ENCODE measurements at regions not wholly inside any gene's neighbourhood (a gene's known extent, or its start where the extent isn't known, plus 50 kb on each side); places are given as distances from the start of the nearest gene placed in this dataset.

DNA sequence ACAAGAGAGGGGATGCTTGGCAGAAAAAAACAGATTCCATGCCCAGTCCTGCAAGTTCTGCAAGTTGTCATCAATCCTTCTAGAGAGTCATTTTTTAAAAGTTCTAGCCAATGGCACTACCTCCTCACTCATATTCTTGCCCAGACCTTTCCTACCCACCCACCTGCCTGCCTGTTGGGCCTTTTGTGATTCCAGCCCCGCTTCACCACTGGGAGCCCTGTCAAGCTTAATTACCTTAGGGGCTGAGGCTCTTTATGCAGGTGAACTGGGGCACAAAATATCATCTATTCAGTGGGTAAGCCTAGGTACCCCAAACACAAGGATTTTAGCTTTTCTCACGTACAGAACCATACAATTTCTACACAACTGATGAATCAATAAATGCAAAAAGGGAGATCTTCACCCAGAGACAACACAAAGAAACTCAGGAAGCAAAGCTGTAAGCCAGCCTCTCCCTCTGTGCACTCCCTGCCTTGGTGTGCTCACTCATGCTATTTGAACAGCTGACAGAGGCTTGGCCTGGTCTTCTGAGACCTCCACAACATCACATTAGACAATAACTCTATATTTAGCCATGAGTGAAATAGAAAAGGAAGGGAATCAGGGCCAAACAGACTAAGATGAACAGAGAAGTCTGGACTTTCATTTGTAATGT lies 222.6 kb downstream of the HTR7 start:
- no peaks in the 10 kb centered on the region for H3K27me3 ChIP-seq
- peaks cover 0 to 22% of the 10 kb centered on the region in 2 donors for H3K4me1 ChIP-seq
- H3K27ac ChIP-seq = peak overlapping the region; percentile 14 to 38
- TF ChIP-seq CTCF (IDR thresholded peaks at IDR 0.05) = no peak
- intact Hi-C loops (cut with DNase I) = no loop called here
- no peaks in the 10 kb centered on the region for H3K36me3 ChIP-seq
- DNase-seq (ENCODE audit: low spot score in 2 of 2) = no peak
- no peaks in the 10 kb centered on the region for H3K9me3 ChIP-seq
- H3K4me3 ChIP-seq = no peak overlapping the region

- Histone ChIP-seq H3K4me1 (peaks cover 3 to 29% of the 10 kb centered on the region in 2 donors), H3K9me3 (no peaks in the 10 kb centered on the region), H3K27ac (peak overlapping the region; percentile 55 to 71), H3K36me3 (no peaks in the 10 kb centered on the region), H3K27me3 (no peaks in the 10 kb centered on the region), H3K4me3 (no peak overlapping the region)
- no peak for TF ChIP-seq CTCF (IDR thresholded peaks at IDR 0.05)
- intact Hi-C loops (cut with DNase I) = no loop called here
- DNase-seq (ENCODE audit: low spot score in 2 of 2) = no peak
These were observed 217.1 kb downstream of the HTR7 start for GRCh38 chr10:90640756-90641155.

GRCh38 chr10:90641731-90642130 lies 216.1 kb downstream of the HTR7 start:
- H3K9me3 ChIP-seq = no peaks in the 10 kb centered on the region
- no peaks in the 10 kb centered on the region for H3K27me3 ChIP-seq
- H3K36me3 ChIP-seq = no peaks in the 10 kb centered on the region
- peaks cover 3 to 21% of the 10 kb centered on the region in 2 donors for H3K4me1 ChIP-seq
- no peak for TF ChIP-seq CTCF (IDR thresholded peaks at IDR 0.05)
- no peak overlapping the region for H3K4me3 ChIP-seq
- H3K27ac ChIP-seq = peak overlapping the region; percentile 55 to 71
- DNase-seq (ENCODE audit: low spot score in 2 of 2) = no peak
- intact Hi-C loops (cut with DNase I) = no loop called here

DNA sequence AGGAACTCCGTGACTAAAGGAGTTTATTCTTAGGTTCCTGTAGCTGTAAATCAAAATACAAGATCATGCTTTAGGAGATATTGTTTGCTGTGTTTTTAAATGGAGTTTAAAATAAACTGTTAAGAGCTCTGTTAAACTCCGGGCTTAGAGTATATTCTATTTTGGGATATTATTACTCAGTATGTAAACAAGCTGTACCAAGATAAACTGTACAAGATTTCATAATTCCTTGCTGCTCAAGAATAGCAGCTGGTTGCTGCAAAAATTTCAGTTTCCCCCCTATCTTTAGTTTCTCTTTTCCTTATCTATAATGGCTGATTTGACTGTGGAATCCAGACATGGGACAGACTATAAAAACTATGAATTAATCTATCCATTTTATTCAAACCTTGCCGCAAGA lies 215.7 kb downstream of the HTR7 start:
- H3K36me3 ChIP-seq = no peaks in the 10 kb centered on the region
- H3K4me1 ChIP-seq = peaks cover 3 to 19% of the 10 kb centered on the region in 2 donors
- H3K9me3 ChIP-seq = no peaks in the 10 kb centered on the region
- DNase-seq (ENCODE audit: low spot score in 2 of 2) = no peak
- H3K4me3 ChIP-seq = no peak overlapping the region
- H3K27ac ChIP-seq = peak overlapping the region in 1 of 2 donors; percentile 84
- intact Hi-C loops (cut with DNase I) = no loop called here
- H3K27me3 ChIP-seq = no peaks in the 10 kb centered on the region
- TF ChIP-seq CTCF (IDR thresholded peaks at IDR 0.05) = no peak

DNA sequence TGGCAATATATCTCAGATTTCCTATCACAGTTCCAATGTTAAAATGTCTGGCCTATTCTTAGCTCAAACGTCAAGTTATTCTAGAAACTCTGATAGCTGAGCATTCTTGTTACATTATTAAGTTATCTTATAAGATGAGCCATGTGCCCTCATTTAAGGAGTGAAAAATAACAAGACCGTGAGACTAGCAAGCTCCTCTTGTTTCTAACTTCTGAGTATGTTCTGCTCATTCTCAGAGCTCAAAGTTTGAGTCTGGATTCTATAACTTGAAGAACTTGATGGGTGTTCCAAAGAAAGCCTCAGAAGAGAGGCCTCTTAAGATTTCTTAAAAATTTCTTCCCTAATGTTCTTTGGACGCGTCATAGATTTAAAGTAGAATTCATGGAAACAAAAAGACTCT lies 215.2 kb downstream of the HTR7 start:
- no peak overlapping the region for H3K4me3 ChIP-seq
- no peaks in the 10 kb centered on the region for H3K9me3 ChIP-seq
- intact Hi-C loops (cut with DNase I) = no loop called here
- H3K27me3 ChIP-seq = no peaks in the 10 kb centered on the region
- TF ChIP-seq CTCF (IDR thresholded peaks at IDR 0.05) = no peak
- H3K36me3 ChIP-seq = no peaks in the 10 kb centered on the region
- peaks cover 3 to 17% of the 10 kb centered on the region in 2 donors for H3K4me1 ChIP-seq
- H3K27ac ChIP-seq = peak overlapping the region; percentile 76 to 84
- DNase-seq (ENCODE audit: low spot score in 2 of 2) = no peak

- TF ChIP-seq CTCF (IDR thresholded peaks at IDR 0.05) = no peak
- H3K4me3 ChIP-seq = no peak overlapping the region
- peaks cover 3 to 17% of the 10 kb centered on the region in 2 donors for H3K4me1 ChIP-seq
- H3K36me3 ChIP-seq = no peaks in the 10 kb centered on the region
- no peaks in the 10 kb centered on the region for H3K27me3 ChIP-seq
- DNase-seq (ENCODE audit: low spot score in 2 of 2) = no peak
- intact Hi-C loops (cut with DNase I) = no loop called here
- H3K9me3 ChIP-seq = no peaks in the 10 kb centered on the region
- peak overlapping the region in 1 of 2 donors; percentile 50 for H3K27ac ChIP-seq
These were observed 213.7 kb downstream of the HTR7 start for GRCh38 chr10:90644165-90644564.
